Tibial nerve (tissue), 4 donors: ENCODE measurements at regions not wholly inside any gene's neighbourhood (a gene's known extent, or its start where the extent isn't known, plus 50 kb on each side); places are given as distances from the start of the nearest gene placed in this dataset.

Experiments used
- CTCF ChIP-seq, 5 experiments: fragments of 200-600 bp in 3 of 5; fragments of 450-650 bp in 2 of 5; sonication (generic) in 3 of 5; IDR thresholded peaks; one replicate each; pipeline ENCODE4 v1.5.1; 2016 to 2019; ENCODE audit warnings: antibody characterized with exemption in 5 of 5, mild to moderate bottlenecking in 3 of 5, moderate library complexity in 2 of 5
- EP300 ChIP-seq, 2 donors: sonication (generic); formaldehyde crosslinking; IDR thresholded peaks; one replicate each; pipeline ENCODE4 v1.6.1; 2017; ENCODE audit warnings: antibody characterized with exemption in 2 of 2, mild to moderate bottlenecking in 1 of 2

- TF ChIP-seq CTCF (IDR thresholded peaks at IDR 0.05) (no peak), EP300 (IDR thresholded peaks at IDR 0.05) (no peak)
Observed at GRCh38 chr11:28684011-28684586, 575.9 kb downstream of the METTL15 start.
